GM19351 (cell line): ENCODE measurements at regions not wholly inside any gene's neighbourhood (a gene's known extent, or its start where the extent isn't known, plus 50 kb on each side); places are given as distances from the start of the nearest gene placed in this dataset.

Source experiments
- ATAC-seq: cut with Tn5 transposase; IDR thresholded peaks from one replicate; pipeline ENCODE4 v1.9.1; 2021; ENCODE audit warnings: mild to moderate bottlenecking, moderate library complexity; ENCODE audit not compliant: unreplicated experiment

DNA sequence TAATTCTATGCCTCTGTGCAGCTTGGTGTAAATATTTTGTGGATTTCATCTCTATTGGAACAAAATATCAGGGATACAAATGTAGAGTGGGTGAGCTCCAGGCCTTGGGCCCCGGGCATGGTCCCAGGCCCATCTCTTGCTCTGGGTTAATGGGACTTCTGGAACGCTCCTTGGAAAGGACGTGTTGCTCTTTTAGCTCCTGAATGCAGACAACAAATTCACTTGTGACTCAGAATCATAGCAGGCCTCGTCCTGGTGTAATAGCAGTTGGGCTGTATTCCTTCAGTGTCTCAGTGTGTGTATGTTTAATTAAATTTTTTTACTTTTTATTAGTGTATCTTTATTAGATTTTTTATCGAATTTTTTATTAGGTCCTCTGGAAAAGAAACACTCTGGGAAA is 266.7 kb upstream of the C2CD4B start:
- no peak for ATAC-seq

DNA sequence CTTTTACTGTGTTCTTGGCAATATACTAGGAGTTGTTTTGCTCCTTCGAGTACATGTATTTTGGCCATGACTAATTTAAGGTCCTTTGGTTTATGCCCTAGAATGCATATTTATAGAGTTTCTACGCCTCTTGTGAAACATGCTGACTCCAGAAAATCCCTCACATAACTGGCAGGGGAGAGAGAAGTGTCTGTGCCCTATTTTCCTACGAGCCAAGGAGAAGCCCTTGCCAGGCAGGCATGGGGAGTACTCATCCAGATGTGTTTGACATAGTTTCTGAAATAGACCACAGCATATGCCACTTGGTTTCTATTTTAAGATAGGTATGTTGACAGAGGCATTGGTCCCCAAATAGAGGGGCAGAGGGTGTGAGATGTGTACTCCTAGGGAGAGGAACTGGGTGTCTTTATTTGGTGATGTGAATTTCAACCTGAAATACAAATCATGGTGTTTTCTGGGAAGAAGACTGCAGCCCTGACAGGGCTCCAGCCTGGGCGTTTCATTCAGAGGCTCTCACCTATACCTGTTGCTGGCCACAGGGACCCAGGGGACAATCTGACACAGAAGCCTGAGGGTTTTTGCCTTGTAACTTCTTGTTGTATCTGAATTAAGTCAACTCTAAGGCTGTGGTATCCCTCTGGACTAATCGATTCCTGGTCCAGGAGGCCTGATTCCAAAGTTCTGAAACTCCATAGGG is 267.8 kb upstream of the C2CD4B start:
- ATAC-seq, result no peak

DNA sequence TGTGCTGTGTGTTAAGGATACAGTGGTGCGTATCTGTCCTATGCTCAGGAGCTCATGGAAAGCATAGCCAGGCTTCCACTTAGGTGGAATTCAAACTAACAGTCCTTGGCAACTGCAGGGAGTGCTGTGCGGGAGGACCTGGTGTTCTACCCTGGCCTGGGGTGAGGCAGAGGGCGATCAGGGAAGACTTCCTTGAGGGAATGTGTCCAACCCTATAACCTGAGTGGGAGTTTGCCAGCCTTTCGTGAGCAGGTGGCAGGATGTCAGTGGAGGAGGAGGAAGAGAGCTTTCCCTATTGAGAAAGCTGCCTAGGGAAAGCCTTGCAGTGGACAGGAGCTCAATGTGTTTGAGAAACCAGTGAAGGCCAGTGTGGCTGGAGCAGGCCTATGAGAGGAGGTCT is 271.1 kb upstream of the C2CD4B start:
- ATAC-seq, result no peak

DNA sequence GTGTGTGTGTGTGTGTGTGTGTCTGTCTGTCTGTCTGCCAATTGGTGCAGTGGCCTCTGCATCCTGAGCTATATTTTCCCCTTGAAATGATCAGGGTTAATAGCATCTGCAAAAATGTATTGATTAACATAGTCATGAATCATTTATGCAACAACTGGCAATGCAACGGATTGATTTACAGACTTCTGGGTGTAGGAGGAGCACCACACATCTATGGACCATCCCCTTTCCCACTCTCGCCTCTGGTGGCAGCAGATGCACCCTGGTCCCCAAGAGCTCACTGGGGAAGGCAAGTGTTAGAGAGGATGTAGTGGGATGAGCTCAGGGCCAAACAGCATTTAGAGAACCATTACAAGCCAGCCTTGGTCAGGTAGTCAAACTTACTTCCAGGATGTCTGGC is 272.7 kb upstream of the C2CD4B start:
- no peak for ATAC-seq

DNA sequence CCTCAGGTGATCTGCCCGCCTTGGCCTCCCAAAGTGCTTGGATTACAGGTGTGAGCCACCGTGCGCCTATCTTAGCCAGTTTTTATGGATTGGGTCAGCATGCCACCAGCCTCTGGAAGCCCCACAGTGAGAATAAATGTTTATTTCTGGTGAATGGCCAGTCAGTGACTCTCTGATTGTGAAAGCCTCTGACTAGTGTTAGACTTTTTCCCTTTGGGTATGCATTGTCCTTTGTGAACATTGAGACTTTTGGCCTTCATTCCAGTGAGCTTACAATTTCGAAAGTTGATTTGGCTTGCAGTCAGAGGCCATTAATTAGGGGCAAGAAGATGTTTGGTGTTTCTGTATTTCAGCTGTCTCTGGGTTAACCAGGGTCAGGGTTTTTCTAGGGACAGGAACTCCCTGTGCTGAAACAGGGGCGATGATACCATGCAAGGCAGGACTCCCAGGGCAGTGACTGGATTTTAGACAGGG is 274.5 kb upstream of the C2CD4B start:
- ATAC-seq, result no peak

DNA sequence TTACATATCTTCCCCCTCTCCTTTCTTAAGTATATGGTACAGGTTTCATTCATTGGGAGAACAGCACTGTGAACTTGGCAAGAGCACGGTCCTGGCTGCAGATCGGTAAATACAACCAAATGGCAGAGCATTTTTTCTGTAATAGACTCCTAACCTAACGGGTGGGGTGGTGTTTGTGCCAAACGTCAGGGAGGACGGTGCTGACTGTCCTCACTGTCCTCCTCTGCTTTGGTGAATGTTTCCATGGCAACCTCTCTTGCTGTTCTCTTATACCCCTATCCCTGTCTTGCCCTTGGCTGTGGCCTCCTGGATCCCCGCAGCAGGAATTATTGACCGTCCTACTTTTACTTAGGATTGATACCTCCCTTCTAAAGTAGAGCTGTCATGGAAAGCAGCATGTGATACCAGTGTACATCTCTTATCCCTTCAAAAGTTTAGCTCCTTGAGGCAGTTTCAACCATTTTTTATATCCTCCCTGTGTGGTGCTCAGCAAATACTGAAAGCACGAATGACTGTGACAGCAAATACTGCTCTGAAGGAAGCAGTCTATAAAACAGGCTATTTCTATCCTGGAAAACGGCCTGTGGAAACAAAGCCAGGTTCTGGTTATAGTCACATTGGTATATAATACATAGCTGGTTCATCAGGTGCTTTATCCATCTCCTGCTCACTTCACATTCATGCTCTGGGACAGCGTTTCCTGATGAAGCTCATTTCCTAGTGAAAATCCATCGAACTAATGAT is 275.4 kb upstream of the C2CD4B start:
- ATAC-seq, result no peak

DNA sequence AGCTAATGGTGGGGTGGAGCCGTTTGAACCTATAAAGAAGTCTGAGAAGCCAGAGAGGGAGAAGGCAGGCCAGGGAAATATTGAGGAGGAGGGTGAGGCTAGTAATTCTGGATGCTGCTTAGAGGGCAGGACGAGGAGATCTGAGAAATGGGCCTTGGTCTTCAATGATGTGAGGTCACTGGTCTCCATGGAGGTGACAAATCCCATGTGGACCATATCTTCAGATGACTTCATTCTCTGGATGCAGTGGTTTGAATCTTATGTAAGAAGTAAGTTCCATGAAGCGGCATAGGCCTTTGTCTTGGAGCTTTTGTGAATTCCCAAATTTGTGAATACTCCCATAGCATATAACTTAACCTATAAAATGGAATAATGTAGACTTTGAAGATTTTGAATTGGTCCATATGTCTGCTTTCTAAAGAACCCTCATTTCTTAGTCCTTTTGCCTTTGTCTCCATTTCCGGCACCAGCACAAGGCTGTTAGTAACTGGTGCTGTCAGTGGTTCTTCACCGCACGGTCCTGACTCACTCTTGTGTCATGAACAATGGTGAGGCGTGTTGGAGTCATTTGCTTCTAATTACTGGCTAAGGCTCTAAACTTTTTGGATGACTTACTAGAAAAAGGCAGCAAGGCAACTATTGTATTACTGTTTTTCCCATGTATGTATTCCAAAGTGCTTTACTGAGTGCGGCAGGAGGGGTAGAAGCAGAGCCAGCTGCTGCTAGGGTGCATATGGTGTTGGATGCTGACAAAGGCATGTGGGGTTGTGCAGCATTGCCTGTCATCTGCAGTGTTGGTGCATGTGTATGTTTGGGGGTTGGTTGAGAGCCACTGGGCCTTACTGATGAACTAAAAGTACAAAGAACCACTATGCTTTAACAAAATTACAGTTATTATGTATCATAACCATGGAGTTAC is 279.3 kb upstream of the C2CD4B start:
- ATAC-seq, result no peak

DNA sequence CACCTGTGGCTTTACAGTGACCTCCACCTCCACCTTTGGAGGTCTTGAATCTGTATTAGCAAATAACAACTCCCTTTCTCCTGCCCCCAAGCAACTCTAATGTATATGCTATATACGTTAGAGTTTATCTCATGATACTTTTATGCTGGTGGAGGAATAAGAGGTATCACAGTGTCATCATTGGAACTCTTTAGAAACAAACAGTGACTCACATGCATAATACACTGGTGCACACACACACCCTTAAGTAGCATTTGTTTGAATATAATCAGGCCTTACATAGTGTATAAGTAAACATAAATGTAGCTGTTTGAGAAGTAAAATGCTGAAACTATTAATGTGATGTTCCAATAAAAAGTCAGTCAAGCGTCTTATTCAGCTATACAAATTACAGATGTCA is 280.2 kb upstream of the C2CD4B start:
- no peak for ATAC-seq

DNA sequence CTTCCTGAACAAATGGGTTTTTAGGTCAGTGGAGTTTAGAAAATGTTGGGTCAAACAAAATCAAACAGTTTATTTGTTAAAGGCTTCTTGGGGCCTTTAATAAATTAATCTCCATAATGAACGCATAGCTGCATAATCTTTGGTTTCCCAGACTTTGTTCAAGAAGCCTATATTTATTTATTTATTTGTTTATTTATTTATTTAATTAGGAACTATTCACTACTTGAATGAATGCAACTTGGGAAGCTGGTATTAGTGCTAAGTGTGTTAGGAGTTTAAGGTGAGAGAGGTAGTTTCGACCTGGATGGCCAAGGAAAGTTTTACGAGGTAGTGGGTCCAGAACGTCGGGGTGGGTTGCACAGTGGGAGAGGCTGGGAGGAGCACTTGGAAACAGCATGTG is 281.9 kb upstream of the C2CD4B start:
- ATAC-seq, result no peak

DNA sequence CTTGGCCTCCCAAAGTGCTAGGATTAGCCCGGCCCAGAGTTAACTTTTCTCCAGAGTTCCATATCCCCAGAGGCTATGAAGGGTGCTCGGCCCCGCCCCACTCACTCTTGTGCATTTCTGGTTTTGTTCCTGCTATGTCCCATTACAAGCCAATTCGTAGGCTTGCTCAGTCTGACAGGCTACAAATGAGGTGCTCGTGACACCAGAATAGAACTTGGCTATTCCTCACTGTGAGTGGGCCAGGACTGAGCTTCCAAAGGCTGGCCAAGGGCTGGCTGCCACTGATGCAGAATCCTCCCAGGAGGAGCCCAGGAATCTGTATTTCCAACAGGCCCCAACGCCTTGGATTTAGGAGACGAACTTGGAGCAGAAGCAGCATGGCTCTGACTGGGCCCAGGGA is 282.7 kb upstream of the C2CD4B start:
- ATAC-seq, result no peak

DNA sequence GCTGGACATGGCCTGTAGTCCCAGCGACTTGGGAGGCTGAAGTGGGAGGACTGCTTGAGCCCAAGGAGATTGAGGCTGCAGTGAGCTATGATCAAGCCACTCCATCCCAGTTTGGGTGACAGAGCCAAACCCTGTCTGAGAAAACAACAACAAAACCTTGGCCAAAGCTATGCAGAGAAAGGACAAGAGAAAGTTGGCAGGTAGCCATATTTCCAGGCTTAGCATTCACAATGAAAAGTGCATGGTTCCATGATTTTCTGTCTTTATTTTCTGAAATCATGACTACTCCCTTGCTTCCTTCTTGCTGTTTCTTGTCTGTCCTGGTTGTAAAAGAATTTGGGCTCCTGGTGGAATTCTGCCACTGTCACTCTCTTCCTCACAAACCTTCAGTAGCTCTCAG is 284.6 kb upstream of the C2CD4B start:
- ATAC-seq, result no peak

DNA sequence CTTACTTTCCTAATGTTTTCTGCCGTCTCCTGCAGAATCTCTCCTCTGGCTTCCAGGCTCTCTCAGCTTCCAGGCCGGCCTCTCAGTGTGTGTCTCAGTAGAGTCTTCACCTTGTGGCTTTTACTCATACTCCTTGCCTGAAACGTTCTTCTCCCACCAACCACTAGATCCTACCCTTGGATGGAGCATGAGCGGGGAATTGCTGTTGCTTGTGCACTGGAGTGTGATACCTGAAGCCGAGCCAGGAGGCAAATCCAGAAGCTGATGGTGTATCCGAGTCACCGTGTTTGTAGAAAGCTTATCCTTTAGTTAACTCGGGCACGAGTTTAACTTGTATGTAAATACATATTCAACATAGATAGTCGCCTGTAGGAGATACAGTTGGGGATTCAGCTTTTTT is 285.0 kb upstream of the C2CD4B start:
- ATAC-seq, result no peak

DNA sequence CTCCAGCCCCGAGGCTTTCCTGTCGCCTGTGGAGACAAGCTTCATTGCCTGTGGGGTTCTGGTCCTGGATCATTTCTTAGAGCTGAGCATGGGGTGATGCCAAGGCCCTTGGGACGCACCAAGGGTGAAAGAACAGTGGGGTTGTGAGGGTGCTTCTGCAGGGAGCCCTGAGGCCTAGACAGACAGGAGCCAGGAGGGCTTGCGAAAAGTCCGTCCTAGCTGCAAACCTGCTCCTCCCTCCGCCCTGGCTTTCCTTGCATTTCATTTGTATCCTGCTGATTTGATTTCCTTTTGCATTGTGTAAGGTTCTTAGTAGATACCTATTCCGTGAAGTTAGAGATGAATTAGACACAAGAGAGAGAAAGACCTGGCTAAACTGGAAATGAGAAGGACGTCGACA is 286.9 kb upstream of the C2CD4B start:
- ATAC-seq, result no peak

DNA sequence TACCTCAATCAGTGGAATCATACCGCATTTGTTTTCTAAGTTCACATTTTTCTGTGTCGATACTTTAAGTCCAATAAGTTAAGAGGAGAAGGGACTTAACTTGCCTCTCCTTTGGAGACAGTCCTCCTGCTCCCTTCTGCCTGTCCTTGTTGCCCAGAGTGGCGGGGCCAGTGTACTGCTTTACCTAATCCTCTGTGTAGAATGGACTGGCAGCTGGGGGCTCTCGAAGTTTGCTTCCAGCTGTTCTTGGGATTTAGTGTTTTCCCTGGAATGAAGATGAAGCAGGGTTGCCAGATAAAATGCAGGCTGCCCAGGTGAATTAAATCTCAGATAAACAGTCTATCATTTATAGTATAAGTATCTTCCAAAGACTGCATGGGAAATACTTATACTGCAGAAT is 287.6 kb upstream of the C2CD4B start:
- no peak for ATAC-seq

DNA sequence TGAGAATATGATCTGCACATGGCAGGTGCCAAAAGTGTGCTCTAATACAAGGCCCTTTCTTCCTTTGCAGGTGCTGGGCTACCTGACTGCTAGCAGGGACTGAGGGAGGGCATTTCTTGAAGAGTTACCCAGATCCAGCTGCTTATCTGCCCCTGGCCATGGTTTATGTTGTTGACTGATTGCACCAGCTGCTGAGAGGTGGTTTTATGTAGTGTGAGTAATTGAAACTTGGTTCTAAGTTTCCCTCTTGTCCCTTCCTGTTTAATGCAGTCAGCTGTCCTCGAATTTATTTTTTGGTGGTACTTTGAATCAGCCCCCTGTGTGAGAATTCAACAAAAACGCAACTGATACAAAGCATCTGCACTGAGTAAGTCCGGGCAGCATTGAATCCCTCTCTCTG is 288.3 kb upstream of the C2CD4B start:
- no peak for ATAC-seq

DNA sequence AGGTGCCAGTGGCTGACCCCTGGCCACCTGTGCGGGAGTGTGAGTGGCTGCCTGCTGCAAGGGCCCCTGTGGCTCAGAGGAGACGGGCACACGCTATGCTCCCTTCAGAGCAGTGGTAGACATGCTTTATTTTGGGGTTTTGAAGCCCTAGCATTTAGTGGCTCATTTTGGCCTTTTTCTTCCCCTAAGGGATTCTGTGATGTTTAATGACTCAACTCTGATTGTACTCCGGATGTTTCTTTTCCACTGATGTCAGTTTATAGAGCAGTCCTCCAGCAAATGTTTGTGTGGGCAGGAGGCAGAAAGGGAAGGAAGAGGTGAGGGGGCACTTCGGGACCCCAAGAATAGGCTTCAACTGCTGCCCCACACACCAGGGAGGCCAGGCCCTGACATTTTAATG is 288.9 kb upstream of the C2CD4B start:
- no peak for ATAC-seq

DNA sequence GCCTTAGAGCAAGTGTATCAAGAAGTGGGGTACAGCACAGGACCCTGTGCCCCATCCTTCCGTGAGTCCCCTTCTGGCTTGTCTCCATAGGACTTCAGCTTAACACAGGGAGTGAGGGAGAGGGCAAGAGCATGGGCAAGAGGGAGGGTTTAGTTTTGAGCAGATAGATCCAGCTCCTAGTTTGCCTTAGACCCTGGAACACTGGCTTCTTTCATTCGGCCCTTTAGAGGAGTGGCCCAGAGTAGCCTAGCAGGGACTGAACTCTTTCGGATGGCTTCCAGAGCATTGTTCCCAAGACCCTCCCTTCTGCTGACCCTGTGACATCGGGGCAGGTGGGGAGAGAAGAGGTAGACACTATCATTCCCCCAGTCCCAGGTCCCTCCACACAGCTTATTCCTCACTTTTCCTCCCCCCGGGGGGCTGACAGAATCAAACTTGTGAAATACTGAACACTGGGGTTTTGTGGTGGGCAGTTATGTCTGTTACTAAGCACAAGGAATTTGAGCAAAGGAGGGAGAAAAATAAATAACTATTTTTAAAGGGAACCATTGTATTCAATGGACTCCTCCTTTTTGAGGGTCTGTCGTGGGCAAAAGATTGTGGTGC is 289.6 kb upstream of the C2CD4B start:
- ATAC-seq, result no peak

DNA sequence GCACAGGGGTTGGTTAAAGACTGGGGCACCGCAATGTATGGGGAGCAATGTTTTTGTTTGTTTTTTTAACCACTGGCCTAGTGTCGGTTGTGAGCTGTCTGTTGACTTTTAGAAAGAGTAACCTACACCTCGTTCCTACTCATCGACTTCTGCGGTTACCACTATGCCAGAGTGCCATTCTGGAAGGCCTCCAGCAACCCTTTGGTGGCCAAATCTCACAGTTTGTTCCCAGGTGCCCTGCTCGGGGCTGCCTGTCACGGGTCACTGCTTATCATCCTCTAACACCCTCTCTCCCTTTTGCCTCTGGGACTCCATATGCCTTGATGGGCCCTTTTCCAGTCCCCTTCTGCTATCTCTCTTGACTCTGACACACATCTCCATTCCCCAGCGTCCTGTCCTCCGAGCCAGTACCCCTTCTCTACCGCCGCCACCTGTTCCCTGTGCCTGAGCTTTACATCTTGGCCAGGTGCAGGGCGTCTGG is 290.4 kb upstream of the C2CD4B start:
- ATAC-seq, result no peak

DNA sequence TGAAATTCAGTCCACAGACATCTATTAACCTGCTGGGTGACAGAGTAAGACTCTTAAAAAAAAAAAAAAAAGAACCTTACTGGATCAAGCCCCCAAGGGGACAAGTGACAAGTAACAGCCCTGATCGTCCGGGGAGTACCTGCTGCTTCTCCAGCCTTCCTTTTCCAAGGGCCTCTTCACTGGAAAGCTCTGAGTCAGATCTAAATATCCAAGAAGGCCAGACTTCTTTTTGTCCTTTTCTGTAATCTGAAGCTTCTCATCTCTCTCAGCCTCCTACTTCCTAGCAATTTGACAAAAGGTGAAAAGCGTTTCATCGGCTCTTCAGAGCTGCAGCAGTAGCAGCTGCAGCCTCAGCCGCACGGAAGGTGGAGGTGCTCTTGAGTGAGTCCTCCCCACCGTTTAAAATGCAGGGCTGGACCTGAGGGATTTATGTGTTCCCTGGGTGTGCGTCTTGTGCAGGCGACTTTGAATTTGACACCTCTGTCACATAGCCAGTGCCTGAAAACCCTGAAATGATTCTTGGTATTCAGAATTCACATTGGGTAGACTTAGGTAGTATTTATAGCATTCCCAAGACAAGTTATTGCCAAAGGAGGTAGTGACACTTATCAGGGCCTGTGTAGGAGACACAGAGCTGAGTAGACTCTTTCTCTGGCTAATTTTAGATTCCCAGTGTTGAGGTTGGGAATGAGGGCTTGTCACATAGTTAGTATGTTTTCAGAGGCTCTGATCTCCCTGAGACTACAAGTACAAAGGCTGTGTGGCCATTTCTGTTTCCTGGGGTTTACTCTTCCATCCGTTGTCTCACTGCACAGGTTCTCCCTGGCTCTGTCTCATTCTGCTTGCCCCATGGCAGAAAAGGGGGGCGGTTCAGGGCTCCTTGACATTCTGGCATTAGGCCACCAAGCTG is 291.2 kb upstream of the C2CD4B start:
- ATAC-seq, result no peak

DNA sequence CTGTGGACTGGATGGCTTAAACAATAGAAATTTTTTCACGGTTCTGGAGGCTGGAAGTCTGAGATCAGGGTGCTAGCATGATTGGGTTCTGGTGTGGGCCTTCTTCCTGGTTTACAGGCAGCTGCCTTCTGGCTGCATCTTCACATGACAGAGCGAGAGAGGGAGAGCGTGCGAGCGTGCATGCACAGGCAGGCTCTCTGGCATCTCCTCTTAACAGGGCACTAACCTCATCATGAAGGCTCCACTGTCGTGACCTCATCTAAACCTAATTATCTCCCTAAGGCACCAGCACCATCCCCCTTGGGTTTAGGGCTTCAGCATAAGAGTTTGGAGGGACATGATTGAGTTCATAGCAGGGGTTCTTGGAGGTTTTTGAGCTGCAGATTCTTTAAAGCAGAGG is 292.0 kb upstream of the C2CD4B start:
- no peak for ATAC-seq
